NB4 (cell line): ENCODE measurements at regions not wholly inside any gene's neighbourhood (a gene's known extent, or its start where the extent isn't known, plus 50 kb on each side); places are given as distances from the start of the nearest gene placed in this dataset.

Source experiments
- DNase-seq: peaks from one replicate; pipeline ENCODE4 v3.0.0; 2010; ENCODE audit warnings: low read depth
- H3K4me3 ChIP-seq: one replicate; pipeline ENCODE4 v1.5.1; 2011; ENCODE audit warnings: mild to moderate bottlenecking, low read depth, low read length, moderate library complexity
- MYC ChIP-seq: IDR thresholded peaks from 2 replicates; pipeline ENCODE4 v1.6.1; 2011; ENCODE audit warnings: low read depth, low read length
- POLR2A ChIP-seq: IDR thresholded peaks from 2 replicates; pipeline ENCODE4 v1.6.1; 2011; ENCODE audit warnings: mild to moderate bottlenecking; ENCODE audit not compliant: insufficient read length; ENCODE audit errors: extremely low read depth
- TF ChIP-seq, protein P1 (sequence below): IDR thresholded peaks from 2 replicates; pipeline ENCODE4 v1.6.1; 2011; ENCODE audit warnings: low read depth, low read length
- TF ChIP-seq, protein P2 (sequence below): IDR thresholded peaks from one replicate; pipeline ENCODE4 v1.5.1; 2012; ENCODE audit warnings: low read depth, low read length

DNA sequence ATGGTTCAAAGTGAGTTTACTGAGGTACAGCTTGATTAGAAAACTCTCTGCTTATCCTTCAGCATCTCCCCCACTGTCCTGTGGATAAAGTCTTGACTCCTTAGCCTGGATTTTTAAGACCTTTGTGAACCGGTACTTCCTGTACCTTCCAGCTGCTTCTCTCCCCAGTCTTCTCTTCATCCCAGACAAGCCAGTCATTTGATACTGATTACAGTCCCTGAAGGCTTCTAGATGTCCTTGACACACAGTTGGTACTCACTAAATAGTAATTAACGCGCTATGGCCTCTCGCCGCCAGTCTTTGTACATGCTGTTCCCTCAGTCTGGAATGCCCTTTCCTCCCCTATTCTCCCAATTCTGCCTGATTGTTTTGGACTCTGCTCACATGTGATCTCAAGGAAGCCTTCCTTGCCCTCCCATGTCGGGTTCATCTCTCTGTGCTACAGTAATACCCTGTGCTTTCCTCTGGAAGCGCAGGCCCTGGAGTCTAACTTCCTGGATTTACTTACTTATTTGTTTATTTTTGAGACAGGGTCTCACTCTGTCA is 50.6 kb upstream of the PTGR2 start:
- no peak overlapping the region for H3K4me3 ChIP-seq
- no peak for TF ChIP-seq POLR2A
- TF ChIP-seq, protein P1, sequence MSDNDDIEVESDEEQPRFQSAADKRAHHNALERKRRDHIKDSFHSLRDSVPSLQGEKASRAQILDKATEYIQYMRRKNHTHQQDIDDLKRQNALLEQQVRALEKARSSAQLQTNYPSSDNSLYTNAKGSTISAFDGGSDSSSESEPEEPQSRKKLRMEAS, result no peak
- no peak for TF ChIP-seq MYC
- TF ChIP-seq, protein P2, sequence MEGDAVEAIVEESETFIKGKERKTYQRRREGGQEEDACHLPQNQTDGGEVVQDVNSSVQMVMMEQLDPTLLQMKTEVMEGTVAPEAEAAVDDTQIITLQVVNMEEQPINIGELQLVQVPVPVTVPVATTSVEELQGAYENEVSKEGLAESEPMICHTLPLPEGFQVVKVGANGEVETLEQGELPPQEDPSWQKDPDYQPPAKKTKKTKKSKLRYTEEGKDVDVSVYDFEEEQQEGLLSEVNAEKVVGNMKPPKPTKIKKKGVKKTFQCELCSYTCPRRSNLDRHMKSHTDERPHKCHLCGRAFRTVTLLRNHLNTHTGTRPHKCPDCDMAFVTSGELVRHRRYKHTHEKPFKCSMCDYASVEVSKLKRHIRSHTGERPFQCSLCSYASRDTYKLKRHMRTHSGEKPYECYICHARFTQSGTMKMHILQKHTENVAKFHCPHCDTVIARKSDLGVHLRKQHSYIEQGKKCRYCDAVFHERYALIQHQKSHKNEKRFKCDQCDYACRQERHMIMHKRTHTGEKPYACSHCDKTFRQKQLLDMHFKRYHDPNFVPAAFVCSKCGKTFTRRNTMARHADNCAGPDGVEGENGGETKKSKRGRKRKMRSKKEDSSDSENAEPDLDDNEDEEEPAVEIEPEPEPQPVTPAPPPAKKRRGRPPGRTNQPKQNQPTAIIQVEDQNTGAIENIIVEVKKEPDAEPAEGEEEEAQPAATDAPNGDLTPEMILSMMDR, result no peak
- no peak for DNase-seq

DNA sequence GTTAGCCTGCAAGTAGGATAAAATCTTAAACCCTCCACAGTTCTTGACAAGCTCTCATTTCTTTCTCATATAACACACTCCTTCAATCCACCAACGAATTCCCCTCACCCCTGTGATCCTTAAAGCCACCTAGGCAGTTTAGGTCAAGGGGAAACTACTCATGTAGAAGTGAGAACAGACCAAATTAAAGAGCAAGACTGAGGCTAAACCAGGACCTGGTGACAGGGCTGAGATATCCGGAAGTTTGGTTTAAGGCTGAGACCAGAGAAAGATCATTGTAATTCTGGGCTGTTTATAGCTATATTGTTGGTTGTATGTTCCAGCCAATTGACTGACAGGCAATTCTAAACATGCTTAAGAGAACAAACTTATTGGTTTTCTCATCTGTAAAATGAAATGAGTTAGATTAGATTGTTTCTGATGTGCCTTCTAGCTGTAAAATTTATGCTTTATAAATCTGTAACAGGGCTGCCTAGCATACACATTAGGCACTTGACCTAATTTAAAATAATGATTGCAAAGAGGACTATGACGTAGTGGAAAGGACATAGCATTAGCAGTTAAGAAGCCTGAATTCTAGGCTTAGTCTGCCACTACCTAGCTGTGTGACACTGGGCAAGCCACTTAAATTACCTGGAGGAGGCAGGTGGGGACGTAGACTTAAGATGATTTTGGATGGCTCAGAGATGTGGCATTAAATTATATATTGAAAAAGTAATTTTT is 53.9 kb upstream of the PTGR2 start:
- no peak overlapping the region for H3K4me3 ChIP-seq
- DNase-seq, result no peak

GRCh38 chr14:73796893-73797542 is 54.6 kb upstream of the PTGR2 start:
- DNase-seq, result no peak
- TF ChIP-seq, protein P2, result no peak
- TF ChIP-seq MYC, result no peak
- TF ChIP-seq, protein P1, result no peak
- no peak for TF ChIP-seq POLR2A

More for the DNA sequence above, 53.9 kb upstream of the PTGR2 start:
- TF ChIP-seq POLR2A, result no peak
- TF ChIP-seq, protein P2, result no peak
- no peak for TF ChIP-seq MYC
- TF ChIP-seq, protein P1, result no peak

GRCh38 chr14:73796415-73796814 is 55.2 kb upstream of the PTGR2 start:
- DNase-seq, result no peak
- TF ChIP-seq, protein P1, result no peak
- TF ChIP-seq, protein P2, result no peak
- no peak for TF ChIP-seq POLR2A
- no peak for TF ChIP-seq MYC
- H3K4me3 ChIP-seq, result no peak overlapping the region

More at GRCh38 chr14:73796893-73797542, 54.6 kb upstream of the PTGR2 start:
- no peak overlapping the region for H3K4me3 ChIP-seq

DNA sequence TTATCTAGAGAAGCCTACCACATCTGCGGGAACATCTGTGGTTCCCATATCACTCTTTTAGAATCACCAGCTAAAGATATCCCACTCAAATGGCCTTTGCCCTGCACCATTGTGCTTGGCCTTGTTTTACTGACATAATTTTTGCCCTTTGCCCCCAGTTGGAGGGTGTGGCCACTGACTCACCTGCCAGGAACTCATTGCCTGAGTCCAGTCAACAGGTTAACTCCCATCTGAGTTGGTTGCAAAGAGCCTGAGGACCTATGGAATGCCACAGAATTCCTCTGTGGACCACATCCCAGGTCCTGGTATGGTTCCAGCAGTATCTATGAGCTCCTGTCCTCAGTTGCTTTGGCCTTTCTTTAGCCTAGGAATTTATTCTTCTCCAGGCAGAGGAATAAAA is 55.7 kb upstream of the PTGR2 start:
- no peak overlapping the region for H3K4me3 ChIP-seq
- no peak for TF ChIP-seq MYC
- TF ChIP-seq, protein P1, result no peak
- TF ChIP-seq, protein P2, result no peak
- no peak for TF ChIP-seq POLR2A
- DNase-seq, result no peak
